K562 (cell line): ENCODE measurements at regions not wholly inside any gene's neighbourhood (a gene's known extent, or its start where the extent isn't known, plus 50 kb on each side); places are given as distances from the start of the nearest gene placed in this dataset.

ENCODE experiments used
- DDX20 ChIP-seq: fragments of 450-650 bp; IDR thresholded peaks from 2 replicates; pipeline ENCODE4 v1.6.1; 2016; ENCODE audit warnings: missing genetic modification characterization, low read depth, mild to moderate bottlenecking, missing compliant biosample characterization, moderate library complexity
- LCOR ChIP-seq: sonication (generic); formaldehyde crosslinking; IDR thresholded peaks from 2 replicates; pipeline ENCODE4 v1.8.0; 2022; ENCODE audit warnings: mild to moderate bottlenecking, missing genetic modification reagents
- MEF2D ChIP-seq: conservative IDR thresholded peaks from 2 replicates; pipeline ENCODE4 v1.6.1; 2016; ENCODE audit warnings: low read depth, missing genetic modification characterization, missing compliant biosample characterization
- RCOR1 ChIP-seq, 2 experiments: IDR thresholded peaks; 2 replicates each; pipeline ENCODE4 v1.6.1; 2012; ENCODE audit warnings: low read depth in 2 of 2, low read length in 2 of 2, borderline replicate concordance in 1 of 2, improper control_type of control experiment in 1 of 2
- SAFB ChIP-seq: fragments of 200-400 bp; formaldehyde crosslinking; IDR thresholded peaks from 2 replicates; pipeline ENCODE4 v1.6.1; 2017; ENCODE audit warnings: low read depth, low read length, borderline replicate concordance
- SMAD4 ChIP-seq: fragments of 250-450 bp; sonication (Bioruptor Pico); conservative IDR thresholded peaks from 2 replicates; pipeline ENCODE4 v1.8.0; 2021; ENCODE audit warnings: inconsistent platforms, mild to moderate bottlenecking, moderate library complexity
- STAT6 ChIP-seq: sonication (generic); formaldehyde crosslinking; IDR thresholded peaks from 2 replicates; pipeline ENCODE4 v1.8.1; 2023; ENCODE audit warnings: mild to moderate bottlenecking, missing genetic modification reagents
- TOE1 ChIP-seq, 2 experiments: fragments of 450-650 bp in 1 of 2; sonication (generic) in 1 of 2; formaldehyde crosslinking in 1 of 2; IDR thresholded peaks; 2 replicates each; pipeline versions ENCODE4 v1.7.1 to v1.8.0; 2016 to 2022; ENCODE audit warnings: borderline replicate concordance in 2 of 2, mild to moderate bottlenecking in 2 of 2, antibody characterized with exemption in 1 of 2, inconsistent platforms in 1 of 2, low read depth in 1 of 2, missing genetic modification reagents in 1 of 2, moderate library complexity in 1 of 2
- U2AF2 ChIP-seq: fragments of 200-400 bp; formaldehyde crosslinking; optimal IDR thresholded peaks from 2 replicates; pipeline ENCODE3; 2017; ENCODE audit warnings: low read depth, mild to moderate bottlenecking, low read length
- ZFP1 ChIP-seq: fragments of 450-650 bp; formaldehyde crosslinking; IDR thresholded peaks from 2 replicates; pipeline ENCODE4 v1.4.0; 2020; ENCODE audit warnings: mild to moderate bottlenecking, mixed read lengths
- ZNF146 ChIP-seq: IDR thresholded peaks from one replicate; pipeline ENCODE4 v1.6.1; 2018; ENCODE audit warnings: missing compliant biosample characterization; ENCODE audit not compliant: unreplicated experiment
- ZNF280B ChIP-seq: fragments of 250-450 bp; sonication (Bioruptor Pico); IDR thresholded peaks from 2 replicates; pipeline ENCODE4 v1.5.1; 2021; ENCODE audit warnings: mild to moderate bottlenecking
- ZNF318 ChIP-seq, 2 experiments: fragments of 450-650 bp; IDR thresholded peaks; 2 replicates each; pipeline ENCODE4 v1.6.1; 2016; ENCODE audit warnings: mild to moderate bottlenecking in 2 of 2, borderline replicate concordance in 1 of 2, low read depth in 1 of 2, moderate library complexity in 1 of 2

GRCh38 chr3:171974986-171975837 is 64.2 kb upstream of the FNDC3B start (continued):
- TF ChIP-seq TOE1 (IDR thresholded peaks at IDR 0.05; ENCODE audit: borderline replicate concordance) = 0 out of 2 replicates have a peak, but pooled peaks have one; percentile 7
- TF ChIP-seq TOE1 (CRISPR knock-in tag; IDR thresholded peaks at IDR 0.05; ENCODE audit: borderline replicate concordance, low read depth) = no peak
- no peak for TF ChIP-seq LCOR (CRISPR knock-in tag)
- TF ChIP-seq MEF2D (tag) = no peak
- peak; percentile 25; the same call in 1 of the 2 replicates for TF ChIP-seq SMAD4 (CRISPR knock-in tag)
- TF ChIP-seq STAT6 (CRISPR knock-in tag) = no peak
- TF ChIP-seq DDX20 (tag) = 0 out of 2 replicates have a peak, but pooled peaks have one; percentile 13
- TF ChIP-seq SAFB = no peak
- no peak for TF ChIP-seq ZFP1 (CRISPR knock-in tag)
- peak in 1 of 2 experiments; percentile 60; a peak in 1 of 4 replicates for TF ChIP-seq ZNF318 (IDR thresholded peaks at IDR 0.05; ENCODE audit: borderline replicate concordance in 1 of 2, low read depth in 1 of 2)
- TF ChIP-seq U2AF2 = no peak
- no peak for TF ChIP-seq ZNF146 (CRISPR knock-in tag)
- TF ChIP-seq RCOR1 (IDR thresholded peaks at IDR 0.05; ENCODE audit: borderline replicate concordance in 1 of 2, low read depth in 2 of 2, low read length in 2 of 2) = 0 out of 4 replicates have a peak, but pooled peaks of 1 of the 2 experiments have one; percentile 8
- no peak for TF ChIP-seq ZNF280B (CRISPR knock-in tag)
